ENCODE measurements at regions not wholly inside any gene's neighbourhood (a gene's known extent, or its start where the extent isn't known, plus 50 kb on each side); places are given as distances from the start of the nearest gene placed in this dataset.
A peak's percentile ranks its signal among the peaks of the same experiment; 100 is the strongest.

- no peak for DNase-seq
- peaks cover 12% of the 10 kb centered on the region for H3K27me3 Mint-ChIP-seq
- H3K27ac Mint-ChIP-seq, result no peak overlapping the region
- H3K4me1 Mint-ChIP-seq, result no peaks in the 10 kb centered on the region
- H3K9me3 Mint-ChIP-seq, result peaks cover 1% of the 10 kb centered on the region
- H3K36me3 Mint-ChIP-seq, result no peaks in the 10 kb centered on the region
- H3K4me3 Mint-ChIP-seq, result no peak overlapping the region
These were observed 97.4 kb upstream of the MAST4 start for GRCh38 chr5:66498791-66499207.

- no peaks in the 10 kb centered on the region for H3K27me3 Mint-ChIP-seq
- DNase-seq, result no peak
- H3K4me3 Mint-ChIP-seq, result no peak overlapping the region
- no peak overlapping the region for H3K27ac Mint-ChIP-seq
- no peaks in the 10 kb centered on the region for H3K9me3 Mint-ChIP-seq
- no peaks in the 10 kb centered on the region for H3K36me3 Mint-ChIP-seq
- no peaks in the 10 kb centered on the region for H3K4me1 Mint-ChIP-seq
These were observed 92.9 kb upstream of the MAST4 start for GRCh38 chr5:66503203-66503789.

GRCh38 chr5:66507106-66507505 is 89.1 kb upstream of the MAST4 start:
- Mint-ChIP-seq H3K4me1 (no peaks in the 10 kb centered on the region), H3K36me3 (no peaks in the 10 kb centered on the region), H3K4me3 (no peak overlapping the region), H3K27ac (no peak overlapping the region), H3K27me3 (peaks cover 10% of the 10 kb centered on the region), H3K9me3 (no peaks in the 10 kb centered on the region)
- DNase-seq, result no peak

- Mint-ChIP-seq H3K27me3 (peaks cover 10% of the 10 kb centered on the region), H3K9me3 (no peaks in the 10 kb centered on the region), H3K4me1 (no peaks in the 10 kb centered on the region), H3K27ac (no peak overlapping the region), H3K36me3 (no peaks in the 10 kb centered on the region), H3K4me3 (no peak overlapping the region)
- DNase-seq, result no peak
These were observed 84.7 kb upstream of the MAST4 start for GRCh38 chr5:66511491-66511890.

- no peak for DNase-seq
- Mint-ChIP-seq H3K9me3 (no peaks in the 10 kb centered on the region), H3K4me3 (no peak overlapping the region), H3K27me3 (peaks cover 10% of the 10 kb centered on the region), H3K27ac (no peak overlapping the region), H3K36me3 (no peaks in the 10 kb centered on the region), H3K4me1 (no peaks in the 10 kb centered on the region)
These were observed 83.1 kb upstream of the MAST4 start for GRCh38 chr5:66513130-66513529.

- DNase-seq, result no peak
- peaks cover 3% of the 10 kb centered on the region for H3K9me3 Mint-ChIP-seq
- no peak overlapping the region for H3K4me3 Mint-ChIP-seq
- H3K27me3 Mint-ChIP-seq, result peaks cover 5% of the 10 kb centered on the region
- no peaks in the 10 kb centered on the region for H3K36me3 Mint-ChIP-seq
- no peaks in the 10 kb centered on the region for H3K4me1 Mint-ChIP-seq
- peak overlapping the region; percentile 34 for H3K27ac Mint-ChIP-seq
These were observed 81.0 kb upstream of the MAST4 start for GRCh38 chr5:66515209-66515608.

- DNase-seq, result no peak
- Mint-ChIP-seq H3K9me3 (peaks cover 12% of the 10 kb centered on the region), H3K36me3 (no peaks in the 10 kb centered on the region), H3K27ac (no peak overlapping the region), H3K4me3 (no peak overlapping the region), H3K27me3 (peaks cover 2% of the 10 kb centered on the region), H3K4me1 (no peaks in the 10 kb centered on the region)
These were observed 79.6 kb upstream of the MAST4 start for GRCh38 chr5:66516550-66516949.

GRCh38 chr5:66517351-66517750 is 78.8 kb upstream of the MAST4 start:
- no peaks in the 10 kb centered on the region for H3K36me3 Mint-ChIP-seq
- peaks cover 15% of the 10 kb centered on the region for H3K9me3 Mint-ChIP-seq

GRCh38 chr5:66518052-66518451 is 78.1 kb upstream of the MAST4 start:
- DNase-seq, result no peak
- H3K4me1 Mint-ChIP-seq, result no peaks in the 10 kb centered on the region
- no peak overlapping the region for H3K4me3 Mint-ChIP-seq
- no peaks in the 10 kb centered on the region for H3K36me3 Mint-ChIP-seq
- H3K9me3 Mint-ChIP-seq, result peaks cover 16% of the 10 kb centered on the region
- no peaks in the 10 kb centered on the region for H3K27me3 Mint-ChIP-seq
- H3K27ac Mint-ChIP-seq, result no peak overlapping the region

More at GRCh38 chr5:66517351-66517750, 78.8 kb upstream of the MAST4 start:
- no peak overlapping the region for H3K27ac Mint-ChIP-seq
- H3K4me1 Mint-ChIP-seq, result no peaks in the 10 kb centered on the region
- no peak for DNase-seq
- H3K4me3 Mint-ChIP-seq, result no peak overlapping the region
- H3K27me3 Mint-ChIP-seq, result no peaks in the 10 kb centered on the region

- H3K27me3 Mint-ChIP-seq, result no peaks in the 10 kb centered on the region
- no peak for DNase-seq
- H3K27ac Mint-ChIP-seq, result no peak overlapping the region
- peaks cover 18% of the 10 kb centered on the region for H3K9me3 Mint-ChIP-seq
- H3K4me1 Mint-ChIP-seq, result no peaks in the 10 kb centered on the region
- H3K4me3 Mint-ChIP-seq, result no peak overlapping the region
- H3K36me3 Mint-ChIP-seq, result no peaks in the 10 kb centered on the region
These were observed 77.4 kb upstream of the MAST4 start for GRCh38 chr5:66518753-66519152.

GRCh38 chr5:66519626-66520025 is 76.6 kb upstream of the MAST4 start:
- DNase-seq, result no peak
- peaks cover 18% of the 10 kb centered on the region for H3K9me3 Mint-ChIP-seq
- no peaks in the 10 kb centered on the region for H3K36me3 Mint-ChIP-seq
- no peak overlapping the region for H3K27ac Mint-ChIP-seq
- H3K4me1 Mint-ChIP-seq, result no peaks in the 10 kb centered on the region
- peaks cover 3% of the 10 kb centered on the region for H3K27me3 Mint-ChIP-seq
- no peak overlapping the region for H3K4me3 Mint-ChIP-seq

- H3K36me3 Mint-ChIP-seq, result no peaks in the 10 kb centered on the region
- peaks cover 4% of the 10 kb centered on the region for H3K27me3 Mint-ChIP-seq
- H3K27ac Mint-ChIP-seq, result no peak overlapping the region
- peaks cover 18% of the 10 kb centered on the region for H3K9me3 Mint-ChIP-seq
- no peak for DNase-seq
- H3K4me1 Mint-ChIP-seq, result no peaks in the 10 kb centered on the region
- no peak overlapping the region for H3K4me3 Mint-ChIP-seq
These were observed 75.3 kb upstream of the MAST4 start for GRCh38 chr5:66520854-66521253.

GRCh38 chr5:66527478-66528035 is 68.6 kb upstream of the MAST4 start:
- Mint-ChIP-seq H3K4me3 (no peak overlapping the region), H3K9me3 (peaks cover 3% of the 10 kb centered on the region), H3K36me3 (no peaks in the 10 kb centered on the region), H3K27ac (no peak overlapping the region), H3K27me3 (peaks cover 19% of the 10 kb centered on the region), H3K4me1 (no peaks in the 10 kb centered on the region)
- DNase-seq, result no peak

GRCh38 chr5:66529182-66529581 is 67.0 kb upstream of the MAST4 start:
- H3K4me1 Mint-ChIP-seq, result no peaks in the 10 kb centered on the region
- no peak overlapping the region for H3K27ac Mint-ChIP-seq
- peaks cover 29% of the 10 kb centered on the region for H3K27me3 Mint-ChIP-seq
- no peak for DNase-seq
- H3K36me3 Mint-ChIP-seq, result no peaks in the 10 kb centered on the region
- H3K9me3 Mint-ChIP-seq, result no peaks in the 10 kb centered on the region
- no peak overlapping the region for H3K4me3 Mint-ChIP-seq

GRCh38 chr5:66529704-66530103 is 66.5 kb upstream of the MAST4 start:
- H3K4me1 Mint-ChIP-seq, result no peaks in the 10 kb centered on the region
- H3K9me3 Mint-ChIP-seq, result no peaks in the 10 kb centered on the region
- H3K27me3 Mint-ChIP-seq, result peaks cover 30% of the 10 kb centered on the region
- no peaks in the 10 kb centered on the region for H3K36me3 Mint-ChIP-seq
- no peak overlapping the region for H3K4me3 Mint-ChIP-seq
- DNase-seq, result no peak
- H3K27ac Mint-ChIP-seq, result no peak overlapping the region

- Mint-ChIP-seq H3K27me3 (peaks cover 19% of the 10 kb centered on the region), H3K4me1 (peaks cover 3% of the 10 kb centered on the region), H3K36me3 (no peaks in the 10 kb centered on the region), H3K4me3 (no peak overlapping the region), H3K9me3 (no peaks in the 10 kb centered on the region), H3K27ac (no peak overlapping the region)
- DNase-seq, result no peak
These were observed 58.1 kb upstream of the MAST4 start for GRCh38 chr5:66538126-66538525.

All from activated naive CD8-positive, alpha-beta T cell treated with anti-CD3 and anti-CD28 coated beads for 36 hours (primary cell).